HepG2 (cell line): ENCODE measurements at regions not wholly inside any gene's neighbourhood (a gene's known extent, or its start where the extent isn't known, plus 50 kb on each side); places are given as distances from the start of the nearest gene placed in this dataset.

Source experiments
- AKAP8 ChIP-seq: sonication (generic); formaldehyde crosslinking; IDR thresholded peaks from 2 replicates; pipeline ENCODE4 v1.5.1; 2020; ENCODE audit warnings: mild to moderate bottlenecking, missing genetic modification reagents
- ARHGAP35 ChIP-seq: sonication (generic); formaldehyde crosslinking; IDR thresholded peaks from 2 replicates; pipeline ENCODE4 v1.9.0; 2022; ENCODE audit warnings: mild to moderate bottlenecking, inconsistent platforms, moderate library complexity, missing genetic modification reagents, borderline replicate concordance
- FOXO1 ChIP-seq: sonication (generic); formaldehyde crosslinking; IDR thresholded peaks from 2 replicates; pipeline ENCODE4 v1.4.0; 2020; ENCODE audit warnings: missing genetic modification reagents
- HDAC1 ChIP-seq: sonication (generic); formaldehyde crosslinking; IDR thresholded peaks from 2 replicates; pipeline ENCODE4 v1.5.1; 2020; ENCODE audit warnings: mild to moderate bottlenecking, missing genetic modification reagents
- HOXA5 ChIP-seq: sonication (generic); formaldehyde crosslinking; IDR thresholded peaks from 2 replicates; pipeline ENCODE4 v1.4.0; 2020; ENCODE audit warnings: missing genetic modification reagents
- SMARCE1 ChIP-seq: fragments of 450-650 bp; IDR thresholded peaks from 2 replicates; pipeline ENCODE4 v1.6.1; 2017; ENCODE audit warnings: borderline replicate concordance
- ZNF138 ChIP-seq: sonication (generic); formaldehyde crosslinking; IDR thresholded peaks from 2 replicates; pipeline ENCODE4 v1.5.0; 2020; ENCODE audit warnings: mild to moderate bottlenecking, low read depth, missing genetic modification reagents
- ZNF557 ChIP-seq: sonication (generic); formaldehyde crosslinking; IDR thresholded peaks from 2 replicates; pipeline ENCODE4 v1.4.0; 2020; ENCODE audit warnings: missing genetic modification reagents
- ZNF589 ChIP-seq: sonication (generic); formaldehyde crosslinking; conservative IDR thresholded peaks from 2 replicates; pipeline ENCODE4 v1.8.0; 2022; ENCODE audit warnings: mild to moderate bottlenecking, moderate library complexity, missing genetic modification reagents
- ZNF598 ChIP-seq: sonication (generic); formaldehyde crosslinking; IDR thresholded peaks from 2 replicates; pipeline ENCODE4 v1.5.1; 2020; ENCODE audit warnings: mild to moderate bottlenecking, missing genetic modification reagents, borderline replicate concordance
- ZNF614 ChIP-seq: IDR thresholded peaks from 2 replicates; pipeline ENCODE4 v1.6.1; 2018; ENCODE audit warnings: missing biosample characterization, missing genetic modification reagents, inconsistent platforms, borderline replicate concordance
- TF ChIP-seq, protein P1 (sequence below): sonication (generic); formaldehyde crosslinking; IDR thresholded peaks from 2 replicates; pipeline ENCODE4 v1.5.1; 2020; ENCODE audit warnings: missing genetic modification reagents, mild to moderate bottlenecking, borderline replicate concordance
- TF ChIP-seq, protein P2 (sequence below): sonication (generic); formaldehyde crosslinking; IDR thresholded peaks from 2 replicates; pipeline ENCODE4 v1.8.0; 2022; ENCODE audit warnings: missing genetic modification reagents, mild to moderate bottlenecking, inconsistent platforms, borderline replicate concordance
- TF ChIP-seq, protein P3 (sequence below): sonication (generic); formaldehyde crosslinking; conservative IDR thresholded peaks from 2 replicates; pipeline ENCODE4 v1.8.0; 2022; ENCODE audit warnings: mild to moderate bottlenecking, moderate library complexity, missing genetic modification reagents
- TF ChIP-seq, protein P4 (sequence below): sonication (generic); formaldehyde crosslinking; IDR thresholded peaks from 2 replicates; pipeline ENCODE4 v1.4.0; 2020; ENCODE audit warnings: missing genetic modification reagents
- TF ChIP-seq, protein P5 (sequence below): sonication (generic); formaldehyde crosslinking; IDR thresholded peaks from 2 replicates; pipeline ENCODE4 v1.4.0; 2020; ENCODE audit warnings: missing genetic modification reagents
- TF ChIP-seq, protein P6 (sequence below): sonication (generic); formaldehyde crosslinking; IDR thresholded peaks from 2 replicates; pipeline ENCODE4 v1.9.0; 2021; ENCODE audit warnings: missing genetic modification reagents, borderline replicate concordance

DNA sequence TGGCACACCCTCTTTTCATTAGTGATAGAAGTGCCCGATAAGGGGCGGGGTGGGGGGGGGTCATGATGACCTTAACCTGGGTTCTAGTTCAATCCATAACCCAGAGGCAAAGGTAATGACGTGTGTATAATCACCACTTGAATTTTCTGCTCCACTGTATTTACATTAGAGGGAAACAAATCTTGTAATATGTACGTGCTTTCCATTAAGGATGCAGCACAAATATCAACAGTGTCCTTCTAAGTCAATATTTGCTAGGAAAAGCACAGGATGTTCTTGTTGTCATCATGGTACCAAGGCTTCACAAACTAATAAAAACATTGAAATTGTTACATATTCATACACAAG lies 121.2 kb upstream of the SLC38A2 start (continued):
- TF ChIP-seq, protein P1, sequence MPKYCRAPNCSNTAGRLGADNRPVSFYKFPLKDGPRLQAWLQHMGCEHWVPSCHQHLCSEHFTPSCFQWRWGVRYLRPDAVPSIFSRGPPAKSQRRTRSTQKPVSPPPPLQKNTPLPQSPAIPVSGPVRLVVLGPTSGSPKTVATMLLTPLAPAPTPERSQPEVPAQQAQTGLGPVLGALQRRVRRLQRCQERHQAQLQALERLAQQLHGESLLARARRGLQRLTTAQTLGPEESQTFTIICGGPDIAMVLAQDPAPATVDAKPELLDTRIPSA (CRISPR knock-in tag): no peak
- TF ChIP-seq HDAC1 (CRISPR knock-in tag) (0 out of 2 replicates have a peak, but pooled peaks have one; percentile 19), ZNF138 (no peak), SMARCE1 (no peak), AKAP8 (no peak), ZNF557 (CRISPR knock-in tag) (no peak), HOXA5 (CRISPR knock-in tag) (peak; percentile 41; the same call in 1 of the 2 replicates), ZNF598 (CRISPR knock-in tag) (no peak), ZNF589 (no peak), ZNF614 (CRISPR knock-in tag) (no peak), FOXO1 (CRISPR knock-in tag) (peak; percentile 99), ARHGAP35 (CRISPR knock-in tag) (no peak)
- TF ChIP-seq, protein P2, sequence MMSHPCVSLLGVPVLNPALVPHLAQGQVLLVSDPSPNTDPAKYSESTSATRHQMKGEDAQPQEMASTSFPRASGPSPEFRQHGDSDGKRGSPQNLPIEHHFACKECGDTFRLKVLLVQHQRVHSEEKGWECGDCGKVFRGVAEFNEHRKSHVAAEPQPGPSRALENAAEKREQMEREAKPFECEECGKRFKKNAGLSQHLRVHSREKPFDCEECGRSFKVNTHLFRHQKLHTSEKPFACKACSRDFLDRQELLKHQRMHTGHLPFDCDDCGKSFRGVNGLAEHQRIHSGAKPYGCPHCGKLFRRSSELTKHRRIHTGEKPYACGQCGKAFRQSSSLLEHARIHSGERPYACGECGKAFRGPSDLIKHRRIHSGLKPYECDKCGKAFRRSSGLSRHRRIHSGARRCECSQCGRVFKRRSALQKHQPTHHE (CRISPR knock-in tag): no peak
- TF ChIP-seq, protein P3, sequence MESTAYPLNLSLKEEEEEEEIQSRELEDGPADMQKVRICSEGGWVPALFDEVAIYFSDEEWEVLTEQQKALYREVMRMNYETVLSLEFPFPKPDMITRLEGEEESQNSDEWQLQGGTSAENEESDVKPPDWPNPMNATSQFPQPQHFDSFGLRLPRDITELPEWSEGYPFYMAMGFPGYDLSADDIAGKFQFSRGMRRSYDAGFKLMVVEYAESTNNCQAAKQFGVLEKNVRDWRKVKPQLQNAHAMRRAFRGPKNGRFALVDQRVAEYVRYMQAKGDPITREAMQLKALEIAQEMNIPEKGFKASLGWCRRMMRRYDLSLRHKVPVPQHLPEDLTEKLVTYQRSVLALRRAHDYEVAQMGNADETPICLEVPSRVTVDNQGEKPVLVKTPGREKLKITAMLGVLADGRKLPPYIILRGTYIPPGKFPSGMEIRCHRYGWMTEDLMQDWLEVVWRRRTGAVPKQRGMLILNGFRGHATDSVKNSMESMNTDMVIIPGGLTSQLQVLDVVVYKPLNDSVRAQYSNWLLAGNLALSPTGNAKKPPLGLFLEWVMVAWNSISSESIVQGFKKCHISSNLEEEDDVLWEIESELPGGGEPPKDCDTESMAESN (CRISPR knock-in tag): no peak
- TF ChIP-seq, protein P4, sequence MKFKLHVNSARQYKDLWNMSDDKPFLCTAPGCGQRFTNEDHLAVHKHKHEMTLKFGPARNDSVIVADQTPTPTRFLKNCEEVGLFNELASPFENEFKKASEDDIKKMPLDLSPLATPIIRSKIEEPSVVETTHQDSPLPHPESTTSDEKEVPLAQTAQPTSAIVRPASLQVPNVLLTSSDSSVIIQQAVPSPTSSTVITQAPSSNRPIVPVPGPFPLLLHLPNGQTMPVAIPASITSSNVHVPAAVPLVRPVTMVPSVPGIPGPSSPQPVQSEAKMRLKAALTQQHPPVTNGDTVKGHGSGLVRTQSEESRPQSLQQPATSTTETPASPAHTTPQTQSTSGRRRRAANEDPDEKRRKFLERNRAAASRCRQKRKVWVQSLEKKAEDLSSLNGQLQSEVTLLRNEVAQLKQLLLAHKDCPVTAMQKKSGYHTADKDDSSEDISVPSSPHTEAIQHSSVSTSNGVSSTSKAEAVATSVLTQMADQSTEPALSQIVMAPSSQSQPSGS (CRISPR knock-in tag): peak; percentile 94
- TF ChIP-seq, protein P5, sequence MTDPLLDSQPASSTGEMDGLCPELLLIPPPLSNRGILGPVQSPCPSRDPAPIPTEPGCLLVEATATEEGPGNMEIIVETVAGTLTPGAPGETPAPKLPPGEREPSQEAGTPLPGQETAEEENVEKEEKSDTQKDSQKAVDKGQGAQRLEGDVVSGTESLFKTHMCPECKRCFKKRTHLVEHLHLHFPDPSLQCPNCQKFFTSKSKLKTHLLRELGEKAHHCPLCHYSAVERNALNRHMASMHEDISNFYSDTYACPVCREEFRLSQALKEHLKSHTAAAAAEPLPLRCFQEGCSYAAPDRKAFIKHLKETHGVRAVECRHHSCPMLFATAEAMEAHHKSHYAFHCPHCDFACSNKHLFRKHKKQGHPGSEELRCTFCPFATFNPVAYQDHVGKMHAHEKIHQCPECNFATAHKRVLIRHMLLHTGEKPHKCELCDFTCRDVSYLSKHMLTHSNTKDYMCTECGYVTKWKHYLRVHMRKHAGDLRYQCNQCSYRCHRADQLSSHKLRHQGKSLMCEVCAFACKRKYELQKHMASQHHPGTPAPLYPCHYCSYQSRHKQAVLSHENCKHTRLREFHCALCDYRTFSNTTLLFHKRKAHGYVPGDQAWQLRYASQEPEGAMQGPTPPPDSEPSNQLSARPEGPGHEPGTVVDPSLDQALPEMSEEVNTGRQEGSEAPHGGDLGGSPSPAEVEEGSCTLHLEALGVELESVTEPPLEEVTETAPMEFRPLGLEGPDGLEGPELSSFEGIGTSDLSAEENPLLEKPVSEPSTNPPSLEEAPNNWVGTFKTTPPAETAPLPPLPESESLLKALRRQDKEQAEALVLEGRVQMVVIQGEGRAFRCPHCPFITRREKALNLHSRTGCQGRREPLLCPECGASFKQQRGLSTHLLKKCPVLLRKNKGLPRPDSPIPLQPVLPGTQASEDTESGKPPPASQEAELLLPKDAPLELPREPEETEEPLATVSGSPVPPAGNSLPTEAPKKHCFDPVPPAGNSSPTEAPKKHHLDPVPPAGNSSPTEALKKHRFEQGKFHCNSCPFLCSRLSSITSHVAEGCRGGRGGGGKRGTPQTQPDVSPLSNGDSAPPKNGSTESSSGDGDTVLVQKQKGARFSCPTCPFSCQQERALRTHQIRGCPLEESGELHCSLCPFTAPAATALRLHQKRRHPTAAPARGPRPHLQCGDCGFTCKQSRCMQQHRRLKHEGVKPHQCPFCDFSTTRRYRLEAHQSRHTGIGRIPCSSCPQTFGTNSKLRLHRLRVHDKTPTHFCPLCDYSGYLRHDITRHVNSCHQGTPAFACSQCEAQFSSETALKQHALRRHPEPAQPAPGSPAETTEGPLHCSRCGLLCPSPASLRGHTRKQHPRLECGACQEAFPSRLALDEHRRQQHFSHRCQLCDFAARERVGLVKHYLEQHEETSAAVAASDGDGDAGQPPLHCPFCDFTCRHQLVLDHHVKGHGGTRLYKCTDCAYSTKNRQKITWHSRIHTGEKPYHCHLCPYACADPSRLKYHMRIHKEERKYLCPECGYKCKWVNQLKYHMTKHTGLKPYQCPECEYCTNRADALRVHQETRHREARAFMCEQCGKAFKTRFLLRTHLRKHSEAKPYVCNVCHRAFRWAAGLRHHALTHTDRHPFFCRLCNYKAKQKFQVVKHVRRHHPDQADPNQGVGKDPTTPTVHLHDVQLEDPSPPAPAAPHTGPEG (CRISPR knock-in tag): no peak
- TF ChIP-seq, protein P6, sequence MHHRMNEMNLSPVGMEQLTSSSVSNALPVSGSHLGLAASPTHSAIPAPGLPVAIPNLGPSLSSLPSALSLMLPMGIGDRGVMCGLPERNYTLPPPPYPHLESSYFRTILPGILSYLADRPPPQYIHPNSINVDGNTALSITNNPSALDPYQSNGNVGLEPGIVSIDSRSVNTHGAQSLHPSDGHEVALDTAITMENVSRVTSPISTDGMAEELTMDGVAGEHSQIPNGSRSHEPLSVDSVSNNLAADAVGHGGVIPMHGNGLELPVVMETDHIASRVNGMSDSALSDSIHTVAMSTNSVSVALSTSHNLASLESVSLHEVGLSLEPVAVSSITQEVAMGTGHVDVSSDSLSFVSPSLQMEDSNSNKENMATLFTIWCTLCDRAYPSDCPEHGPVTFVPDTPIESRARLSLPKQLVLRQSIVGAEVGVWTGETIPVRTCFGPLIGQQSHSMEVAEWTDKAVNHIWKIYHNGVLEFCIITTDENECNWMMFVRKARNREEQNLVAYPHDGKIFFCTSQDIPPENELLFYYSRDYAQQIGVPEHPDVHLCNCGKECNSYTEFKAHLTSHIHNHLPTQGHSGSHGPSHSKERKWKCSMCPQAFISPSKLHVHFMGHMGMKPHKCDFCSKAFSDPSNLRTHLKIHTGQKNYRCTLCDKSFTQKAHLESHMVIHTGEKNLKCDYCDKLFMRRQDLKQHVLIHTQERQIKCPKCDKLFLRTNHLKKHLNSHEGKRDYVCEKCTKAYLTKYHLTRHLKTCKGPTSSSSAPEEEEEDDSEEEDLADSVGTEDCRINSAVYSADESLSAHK (CRISPR knock-in tag): no peak
